ENCODE measurements at regions not wholly inside any gene's neighbourhood (a gene's known extent, or its start where the extent isn't known, plus 50 kb on each side); places are given as distances from the start of the nearest gene placed in this dataset.

GRCh38 chr1:213443415-213443814 lies 392.4 kb downstream of the RPS6KC1 start:
- no peak for TF ChIP-seq CTCF (IDR thresholded peaks at IDR 0.05; ENCODE audit: borderline replicate concordance, control extremely low read depth, extremely low read depth, insufficient read depth, missing control alignments)
- in situ Hi-C loops (cut with MboI; ENCODE audit: low sequenced_read_pairs, unreplicated experiment), result no loop called here
- no peak for DNase-seq (ENCODE audit: low spot score)

GRCh38 chr1:213444224-213444623 lies 393.2 kb downstream of the RPS6KC1 start:
- in situ Hi-C loops (cut with MboI; ENCODE audit: low sequenced_read_pairs, unreplicated experiment), result no loop called here
- DNase-seq (ENCODE audit: low spot score), result no peak
- TF ChIP-seq CTCF (IDR thresholded peaks at IDR 0.05; ENCODE audit: borderline replicate concordance, control extremely low read depth, extremely low read depth, insufficient read depth, missing control alignments), result no peak

- in situ Hi-C loops (cut with MboI; ENCODE audit: low sequenced_read_pairs, unreplicated experiment), result no loop called here
- DNase-seq (ENCODE audit: low spot score), result no peak
- no peak for TF ChIP-seq CTCF (IDR thresholded peaks at IDR 0.05; ENCODE audit: borderline replicate concordance, control extremely low read depth, extremely low read depth, insufficient read depth, missing control alignments)
Measured at GRCh38 chr1:213446496-213446895, 395.5 kb downstream of the RPS6KC1 start.

GRCh38 chr1:213448360-213448759 lies 397.3 kb downstream of the RPS6KC1 start:
- DNase-seq (ENCODE audit: low spot score), result no peak
- TF ChIP-seq CTCF (IDR thresholded peaks at IDR 0.05; ENCODE audit: borderline replicate concordance, control extremely low read depth, extremely low read depth, insufficient read depth, missing control alignments), result no peak
- in situ Hi-C loops (cut with MboI; ENCODE audit: low sequenced_read_pairs, unreplicated experiment), result no loop called here

GRCh38 chr1:213448776-213449175 lies 397.7 kb downstream of the RPS6KC1 start:
- in situ Hi-C loops (cut with MboI; ENCODE audit: low sequenced_read_pairs, unreplicated experiment), result no loop called here
- no peak for TF ChIP-seq CTCF (IDR thresholded peaks at IDR 0.05; ENCODE audit: borderline replicate concordance, control extremely low read depth, extremely low read depth, insufficient read depth, missing control alignments)
- DNase-seq (ENCODE audit: low spot score), result no peak

- no peak for TF ChIP-seq CTCF (IDR thresholded peaks at IDR 0.05; ENCODE audit: borderline replicate concordance, control extremely low read depth, extremely low read depth, insufficient read depth, missing control alignments)
- no peak for DNase-seq (ENCODE audit: low spot score)
- in situ Hi-C loops (cut with MboI; ENCODE audit: low sequenced_read_pairs, unreplicated experiment), result no loop called here
Measured at GRCh38 chr1:213452501-213452900, 401.5 kb downstream of the RPS6KC1 start.

- in situ Hi-C loops (cut with MboI; ENCODE audit: low sequenced_read_pairs, unreplicated experiment), result no loop called here
- no peak for DNase-seq (ENCODE audit: low spot score)
Measured at GRCh38 chr1:213457186-213457585, 406.1 kb downstream of the RPS6KC1 start.

More at GRCh38 chr1:213457186-213457585, 406.1 kb downstream of the RPS6KC1 start:
- TF ChIP-seq CTCF (IDR thresholded peaks at IDR 0.05; ENCODE audit: borderline replicate concordance, control extremely low read depth, extremely low read depth, insufficient read depth, missing control alignments), result no peak
